ENCODE measurements at regions not wholly inside any gene's neighbourhood (a gene's known extent, or its start where the extent isn't known, plus 50 kb on each side); places are given as distances from the start of the nearest gene placed in this dataset.

- no peak for DNase-seq (ENCODE audit: low read depth, low spot score)
- no peak overlapping the region for H3K4me3 ChIP-seq (ENCODE audit: low read depth, low read length)
- in situ Hi-C loops (cut with HindIII; ENCODE audit: low sequenced_read_pairs) = no loop called here
- TF ChIP-seq, protein P1, sequence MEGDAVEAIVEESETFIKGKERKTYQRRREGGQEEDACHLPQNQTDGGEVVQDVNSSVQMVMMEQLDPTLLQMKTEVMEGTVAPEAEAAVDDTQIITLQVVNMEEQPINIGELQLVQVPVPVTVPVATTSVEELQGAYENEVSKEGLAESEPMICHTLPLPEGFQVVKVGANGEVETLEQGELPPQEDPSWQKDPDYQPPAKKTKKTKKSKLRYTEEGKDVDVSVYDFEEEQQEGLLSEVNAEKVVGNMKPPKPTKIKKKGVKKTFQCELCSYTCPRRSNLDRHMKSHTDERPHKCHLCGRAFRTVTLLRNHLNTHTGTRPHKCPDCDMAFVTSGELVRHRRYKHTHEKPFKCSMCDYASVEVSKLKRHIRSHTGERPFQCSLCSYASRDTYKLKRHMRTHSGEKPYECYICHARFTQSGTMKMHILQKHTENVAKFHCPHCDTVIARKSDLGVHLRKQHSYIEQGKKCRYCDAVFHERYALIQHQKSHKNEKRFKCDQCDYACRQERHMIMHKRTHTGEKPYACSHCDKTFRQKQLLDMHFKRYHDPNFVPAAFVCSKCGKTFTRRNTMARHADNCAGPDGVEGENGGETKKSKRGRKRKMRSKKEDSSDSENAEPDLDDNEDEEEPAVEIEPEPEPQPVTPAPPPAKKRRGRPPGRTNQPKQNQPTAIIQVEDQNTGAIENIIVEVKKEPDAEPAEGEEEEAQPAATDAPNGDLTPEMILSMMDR (IDR thresholded peaks at IDR 0.05; ENCODE audit: low read depth, low read length) = no peak
Observed at GRCh38 chr6:1507251-1507650, 102.5 kb upstream of the FOXC1 start.

DNA sequence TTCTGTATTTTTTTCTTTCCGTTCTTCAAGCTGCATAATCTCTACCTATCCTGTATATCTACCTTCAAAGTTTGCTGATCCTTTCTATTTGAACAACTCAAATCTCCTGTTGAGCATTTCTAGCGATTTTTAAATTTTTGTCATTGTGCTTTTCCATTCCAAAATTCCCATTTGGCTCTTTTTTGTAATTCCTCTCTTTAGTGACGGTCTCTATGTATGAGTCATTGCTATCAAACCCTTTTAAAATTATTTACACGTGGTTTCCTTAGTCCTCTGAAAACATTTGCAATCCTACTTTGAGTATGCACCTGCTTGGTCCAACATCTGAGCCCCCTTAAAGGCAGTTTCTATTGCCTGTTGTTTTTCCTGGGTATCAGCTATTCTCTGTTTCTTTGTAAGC is 100.5 kb upstream of the FOXC1 start:
- H3K4me3 ChIP-seq (ENCODE audit: low read depth, low read length) = no peak overlapping the region
- DNase-seq (ENCODE audit: low read depth, low spot score) = no peak
- in situ Hi-C loops (cut with HindIII; ENCODE audit: low sequenced_read_pairs) = no loop called here
- TF ChIP-seq, protein P1 (IDR thresholded peaks at IDR 0.05; ENCODE audit: low read depth, low read length) = no peak

DNA sequence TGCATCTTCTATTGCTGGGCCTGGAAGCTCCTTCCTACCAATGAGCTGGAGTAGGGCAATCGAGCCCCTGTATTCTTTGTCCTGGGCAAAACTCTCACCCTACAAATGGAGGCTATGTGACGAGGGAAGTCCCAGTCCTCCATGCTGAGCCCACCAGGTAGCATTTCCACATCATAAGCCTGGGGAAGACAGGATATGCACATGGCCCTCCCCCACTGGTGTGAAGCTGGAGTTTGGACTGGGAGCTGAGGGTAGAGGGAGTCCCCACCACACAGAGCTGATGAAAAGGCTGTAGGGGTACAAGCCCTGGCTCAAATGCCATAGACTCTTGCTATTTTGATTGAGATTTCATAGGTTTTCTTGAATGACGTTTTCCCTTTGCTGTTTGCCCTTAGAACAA is 99.5 kb upstream of the FOXC1 start:
- in situ Hi-C loops (cut with HindIII; ENCODE audit: low sequenced_read_pairs) = no loop called here
- H3K4me3 ChIP-seq (ENCODE audit: low read depth, low read length) = no peak overlapping the region
- TF ChIP-seq, protein P1 (IDR thresholded peaks at IDR 0.05; ENCODE audit: low read depth, low read length) = no peak
- DNase-seq (ENCODE audit: low read depth, low spot score) = no peak

DNA sequence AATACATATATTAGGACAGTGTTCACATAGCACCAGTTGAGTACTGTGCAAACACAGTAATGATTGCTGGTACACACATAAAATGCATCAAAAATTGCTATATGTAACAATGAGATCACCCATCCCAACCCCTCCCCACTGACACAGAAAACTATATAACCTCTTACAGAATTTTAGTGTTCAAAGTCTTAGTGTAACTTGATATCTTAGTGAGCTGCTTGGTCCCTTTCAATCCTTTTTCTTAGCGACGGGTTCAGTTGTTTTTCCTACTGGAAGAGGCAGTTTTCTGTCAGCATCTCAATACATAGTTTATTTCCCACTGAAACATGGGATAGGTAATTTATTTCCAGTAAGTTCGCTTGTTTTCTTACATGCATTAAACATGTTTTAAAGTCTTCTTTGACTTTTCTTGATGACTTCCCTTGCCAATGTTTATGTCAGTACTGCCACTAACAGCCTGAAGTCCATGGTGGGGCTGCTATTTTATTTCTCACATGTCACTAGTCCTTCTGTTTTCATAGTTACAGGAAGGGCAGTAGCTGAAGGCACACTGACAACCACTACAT is 96.4 kb upstream of the FOXC1 start:
- no peak overlapping the region for H3K4me3 ChIP-seq (ENCODE audit: low read depth, low read length)
- in situ Hi-C loops (cut with HindIII; ENCODE audit: low sequenced_read_pairs) = no loop called here
- DNase-seq (ENCODE audit: low read depth, low spot score) = no peak
- TF ChIP-seq, protein P1 (IDR thresholded peaks at IDR 0.05; ENCODE audit: low read depth, low read length) = no peak

GRCh38 chr6:1514078-1514477 is 95.6 kb upstream of the FOXC1 start:
- H3K4me3 ChIP-seq (ENCODE audit: low read depth, low read length) = no peak overlapping the region
- TF ChIP-seq, protein P1 (IDR thresholded peaks at IDR 0.05; ENCODE audit: low read depth, low read length) = no peak

DNA sequence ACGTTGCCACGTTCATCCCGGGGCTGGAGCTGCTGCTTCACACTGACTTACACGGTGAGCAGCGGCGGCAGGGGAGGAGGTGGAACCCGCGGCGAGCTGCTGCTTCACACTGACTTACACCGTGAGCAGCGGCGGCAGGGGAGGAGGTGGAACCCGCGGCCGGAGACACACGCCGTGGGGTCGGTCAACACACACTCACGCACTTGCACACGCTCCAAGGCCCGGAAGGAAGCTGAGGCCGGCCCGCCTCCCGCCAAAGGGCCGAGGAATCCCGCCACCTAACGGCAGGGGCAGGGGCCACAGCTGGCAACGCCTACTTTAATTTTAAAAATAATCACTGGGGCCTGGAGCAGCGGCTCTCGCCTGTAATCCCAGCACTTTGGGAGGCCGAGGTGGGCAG is 94.4 kb upstream of the FOXC1 start:
- no peak for DNase-seq (ENCODE audit: low read depth, low spot score)
- TF ChIP-seq, protein P1 (IDR thresholded peaks at IDR 0.05; ENCODE audit: low read depth, low read length) = no peak
- in situ Hi-C loops (cut with HindIII; ENCODE audit: low sequenced_read_pairs) = no loop called here
- no peak overlapping the region for H3K4me3 ChIP-seq (ENCODE audit: low read depth, low read length)

More at GRCh38 chr6:1514078-1514477, 95.6 kb upstream of the FOXC1 start:
- DNase-seq (ENCODE audit: low read depth, low spot score) = no peak
- in situ Hi-C loops (cut with HindIII; ENCODE audit: low sequenced_read_pairs) = no loop called here

DNA sequence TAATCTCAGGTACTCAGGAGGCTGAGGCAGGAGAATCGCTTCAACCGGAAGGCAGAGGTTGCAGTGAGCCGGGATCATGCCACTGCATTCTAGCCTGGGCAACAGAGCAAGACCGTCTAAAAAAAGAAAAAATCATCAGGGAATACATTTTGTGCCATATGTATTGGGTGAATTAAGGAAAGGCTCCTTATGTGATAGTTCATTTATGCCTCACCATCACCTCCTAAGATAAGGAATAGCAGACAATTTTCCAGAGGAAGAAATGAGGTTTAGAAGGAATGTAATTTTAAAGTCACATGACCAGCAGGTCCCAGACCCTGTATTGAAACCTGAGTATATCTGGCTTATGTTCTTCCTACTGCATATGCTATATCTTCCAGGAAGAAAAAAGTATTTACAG is 93.9 kb upstream of the FOXC1 start:
- no peak for DNase-seq (ENCODE audit: low read depth, low spot score)
- in situ Hi-C loops (cut with HindIII; ENCODE audit: low sequenced_read_pairs) = no loop called here
- H3K4me3 ChIP-seq (ENCODE audit: low read depth, low read length) = no peak overlapping the region
- TF ChIP-seq, protein P1 (IDR thresholded peaks at IDR 0.05; ENCODE audit: low read depth, low read length) = no peak

All from astrocyte of the spinal cord (primary cell).